ENCODE measurements at regions not wholly inside any gene's neighbourhood (a gene's known extent, or its start where the extent isn't known, plus 50 kb on each side); places are given as distances from the start of the nearest gene placed in this dataset.

GRCh38 chr2:173496746-173497145, 142.1 kb downstream of the CDCA7 start:
- no peak overlapping the region for H3K27ac ChIP-seq (ENCODE audit: low read depth, low read length)
- WGBS, 2 experiments (ENCODE audit: insufficient coverage in 1 of 2, insufficient read length in 1 of 2), result 80 to 95% methylated on average over 1 to 3 of the region's 3 CpGs
- H3K9me3 ChIP-seq (ENCODE audit: control insufficient read depth, low read length), result peaks cover 20% of the 10 kb centered on the region
- Mint-ChIP-seq H3K4me1 (no peaks in the 10 kb centered on the region), H3K27me3 (ENCODE audit: insufficient read depth) (no peaks in the 10 kb centered on the region), H3K27ac (no peak overlapping the region), H3K4me3 (no peak overlapping the region), H3K9me3 (peaks cover 20% of the 10 kb centered on the region), H3K36me3 (ENCODE audit: low read depth) (no peaks in the 10 kb centered on the region)
- H3K4me1 ChIP-seq (ENCODE audit: control insufficient read depth, insufficient read depth, low read length), result no peaks in the 10 kb centered on the region
- no peak for TF ChIP-seq CTCF (conservative IDR thresholded peaks at IDR 0.05)
- H3K36me3 ChIP-seq (ENCODE audit: control insufficient read depth, insufficient read depth, low read length), result no peaks in the 10 kb centered on the region
- H3K9ac ChIP-seq (ENCODE audit: extremely low read depth, low read length, poor library complexity, severe bottlenecking), result no peak overlapping the region
- DNase-seq, result no peak
- H3K4me3 ChIP-seq (ENCODE audit: low read length), result no peak overlapping the region
- H3K27me3 ChIP-seq (ENCODE audit: control insufficient read depth, insufficient read depth, low read length, poor library complexity, severe bottlenecking), result no peaks in the 10 kb centered on the region

GRCh38 chr2:173500953-173501352, 146.3 kb downstream of the CDCA7 start:
- H3K4me1 Mint-ChIP-seq, result no peaks in the 10 kb centered on the region
- no peak overlapping the region for H3K4me3 Mint-ChIP-seq
- no peaks in the 10 kb centered on the region for H3K27me3 Mint-ChIP-seq (ENCODE audit: insufficient read depth)
- Histone ChIP-seq H3K27me3 (ENCODE audit: control insufficient read depth, insufficient read depth, low read length, poor library complexity, severe bottlenecking) (no peaks in the 10 kb centered on the region), H3K9ac (ENCODE audit: extremely low read depth, low read length, poor library complexity, severe bottlenecking) (no peak overlapping the region), H3K9me3 (ENCODE audit: control insufficient read depth, low read length) (peaks cover 20% of the 10 kb centered on the region), H3K4me1 (ENCODE audit: control insufficient read depth, insufficient read depth, low read length) (no peaks in the 10 kb centered on the region), H3K4me3 (ENCODE audit: low read length) (no peak overlapping the region), H3K27ac (ENCODE audit: low read depth, low read length) (no peak overlapping the region), H3K36me3 (ENCODE audit: control insufficient read depth, insufficient read depth, low read length) (no peaks in the 10 kb centered on the region)
- TF ChIP-seq CTCF (conservative IDR thresholded peaks at IDR 0.05), result no peak
- no peak for DNase-seq
- H3K9me3 Mint-ChIP-seq, result peaks cover 25% of the 10 kb centered on the region
- H3K36me3 Mint-ChIP-seq (ENCODE audit: low read depth), result no peaks in the 10 kb centered on the region
- H3K27ac Mint-ChIP-seq, result no peak overlapping the region
- WGBS, 2 experiments (ENCODE audit: insufficient coverage in 1 of 2, insufficient read length in 1 of 2), result 94 to 100% methylated on average over 1 of the region's 1 CpG

GRCh38 chr2:173502296-173502695, 147.6 kb downstream of the CDCA7 start:
- Histone ChIP-seq H3K36me3 (ENCODE audit: control insufficient read depth, insufficient read depth, low read length) (no peaks in the 10 kb centered on the region), H3K4me1 (ENCODE audit: control insufficient read depth, insufficient read depth, low read length) (no peaks in the 10 kb centered on the region), H3K4me3 (ENCODE audit: low read length) (no peak overlapping the region), H3K9ac (ENCODE audit: extremely low read depth, low read length, poor library complexity, severe bottlenecking) (no peak overlapping the region), H3K27ac (ENCODE audit: low read depth, low read length) (no peak overlapping the region), H3K9me3 (ENCODE audit: control insufficient read depth, low read length) (peaks cover 20% of the 10 kb centered on the region), H3K27me3 (ENCODE audit: control insufficient read depth, insufficient read depth, low read length, poor library complexity, severe bottlenecking) (no peaks in the 10 kb centered on the region)
- Mint-ChIP-seq H3K36me3 (ENCODE audit: low read depth) (no peaks in the 10 kb centered on the region), H3K27me3 (ENCODE audit: insufficient read depth) (no peaks in the 10 kb centered on the region), H3K27ac (no peak overlapping the region), H3K4me3 (no peak overlapping the region), H3K4me1 (no peaks in the 10 kb centered on the region), H3K9me3 (peaks cover 25% of the 10 kb centered on the region)
- no peak for DNase-seq
- 89 to 90% methylated on average over 3 to 6 of the region's 6 CpGs for whole genome bisulfite sequencing, 2 experiments (ENCODE audit: insufficient coverage in 1 of 2, insufficient read length in 1 of 2)
- no peak for TF ChIP-seq CTCF (conservative IDR thresholded peaks at IDR 0.05)
